ENCODE measurements at regions not wholly inside any gene's neighbourhood (a gene's known extent, or its start where the extent isn't known, plus 50 kb on each side); places are given as distances from the start of the nearest gene placed in this dataset.

GRCh38 chr9:18352711-18353110 lies 121.2 kb upstream of the ADAMTSL1 start:
- dilution Hi-C loops (cut with MboI; ENCODE audit: extremely low pct_ligation_motif_present, low sequenced_read_pairs) (no loop called here), intact Hi-C loops (cut with micrococcal nuclease) (no loop called here)
- no peaks in the 10 kb centered on the region for H3K9me1 ChIP-seq (replicated peaks; ENCODE audit: control insufficient read depth, extremely low read depth, insufficient read depth, low read length)
- H3K36me3 ChIP-seq (ENCODE audit: control insufficient read depth in 2 of 2, extremely low read depth in 1 of 2, insufficient read depth in 2 of 2, low read length in 2 of 2), result no peaks in the 10 kb centered on the region
- no peak overlapping the region for H3K27ac ChIP-seq (ENCODE audit: insufficient read depth, low read depth, low read length)
- no peak overlapping the region for H3K4me3 ChIP-seq (replicated peaks in 1 of 3; ENCODE audit: insufficient read depth in 1 of 3, low read depth in 1 of 3, low read length in 3 of 3)
- FAIRE-seq (no peak), DNase-seq (ENCODE audit: low read depth, low spot score) (no peak)
- H3K4me1 ChIP-seq (ENCODE audit: control insufficient read depth, extremely low read depth, insufficient read depth, low read length), result peaks cover 5% of the 10 kb centered on the region
- no peak for TF ChIP-seq MYC (IDR thresholded peaks at IDR 0.05; ENCODE audit: low read depth, low read length)
- TF ChIP-seq EZH2 (IDR thresholded peaks at IDR 0.05; ENCODE audit: borderline replicate concordance, low read depth, low read length, severe bottlenecking), result no peak
- TF ChIP-seq GATA2 (IDR thresholded peaks at IDR 0.05; ENCODE audit: insufficient read depth, insufficient read length, low read depth, low read length), result no peak
- TF ChIP-seq POLR2A (IDR thresholded peaks at IDR 0.05; ENCODE audit: low read depth, low read length), result no peak
- no peak for TF ChIP-seq JUN (IDR thresholded peaks at IDR 0.05; ENCODE audit: borderline replicate concordance, insufficient read depth, insufficient read length, low read depth)
- H3K9ac ChIP-seq (replicated peaks; ENCODE audit: extremely low read depth, insufficient read depth, low read length), result no peak overlapping the region
- H3K79me2 ChIP-seq (ENCODE audit: control insufficient read depth, insufficient read depth, low read length), result no peaks in the 10 kb centered on the region
- H3K27me3 ChIP-seq (ENCODE audit: control insufficient read depth in 2 of 2, insufficient read depth in 2 of 2, low read length in 2 of 2), result no peaks in the 10 kb centered on the region
- ChIA-PET CTCF (no interaction called here), POLR2A (no interaction called here)
- H3K4me2 ChIP-seq (ENCODE audit: insufficient read depth, low read length), result no peak overlapping the region
- no peaks in the 10 kb centered on the region for H3K9me3 ChIP-seq (replicated peaks; ENCODE audit: control insufficient read depth, insufficient read depth, low read length)
- H2AFZ ChIP-seq (ENCODE audit: low read depth, low read length), result no peak overlapping the region
- H4K20me1 ChIP-seq (replicated peaks; ENCODE audit: control insufficient read depth, extremely low read depth, insufficient read depth, low read length), result no peaks in the 10 kb centered on the region
- BruUV-seq (replicated peaks), result no TSS peak

- CTCF ChIA-PET, result no interaction called here
- H3K4me1 ChIP-seq (ENCODE audit: control insufficient read depth, extremely low read depth, insufficient read depth, low read length), result peaks cover 8% of the 10 kb centered on the region
- H2AFZ ChIP-seq (ENCODE audit: low read depth, low read length), result no peak overlapping the region
- H3K27me3 ChIP-seq (ENCODE audit: control insufficient read depth in 2 of 2, insufficient read depth in 2 of 2, low read length in 2 of 2), result no peaks in the 10 kb centered on the region
- no peak for DNase-seq (ENCODE audit: low read depth, low spot score)
- BruUV-seq (replicated peaks), result no TSS peak
- TF ChIP-seq CTCF (IDR thresholded peaks at IDR 0.05; ENCODE audit: extremely low read depth in 1 of 2, insufficient read depth in 1 of 2, low read depth in 1 of 2, low read length in 2 of 2) (no peak), GATA2 (IDR thresholded peaks at IDR 0.05; ENCODE audit: insufficient read depth, insufficient read length, low read depth, low read length) (no peak), POLR2A (IDR thresholded peaks at IDR 0.05; ENCODE audit: low read depth, low read length) (no peak)
- H3K79me2 ChIP-seq (ENCODE audit: control insufficient read depth, insufficient read depth, low read length), result no peaks in the 10 kb centered on the region
- no peak overlapping the region for H3K9ac ChIP-seq (replicated peaks; ENCODE audit: extremely low read depth, insufficient read depth, low read length)
- dilution Hi-C loops (cut with MboI; ENCODE audit: extremely low pct_ligation_motif_present, low sequenced_read_pairs) (no loop called here), intact Hi-C loops (cut with micrococcal nuclease) (no loop called here)
- POLR2A ChIA-PET, result no interaction called here
- no peak overlapping the region for H3K4me3 ChIP-seq (replicated peaks in 1 of 3; ENCODE audit: insufficient read depth in 1 of 3, low read depth in 1 of 3, low read length in 3 of 3)
- no peak overlapping the region for H3K4me2 ChIP-seq (ENCODE audit: insufficient read depth, low read length)
- H3K27ac ChIP-seq (ENCODE audit: insufficient read depth, low read depth, low read length), result no peak overlapping the region
- no peak for FAIRE-seq
- H3K36me3 ChIP-seq (ENCODE audit: control insufficient read depth in 2 of 2, extremely low read depth in 1 of 2, insufficient read depth in 2 of 2, low read length in 2 of 2), result no peaks in the 10 kb centered on the region
- H3K9me1 ChIP-seq (replicated peaks; ENCODE audit: control insufficient read depth, extremely low read depth, insufficient read depth, low read length), result no peaks in the 10 kb centered on the region
- no peaks in the 10 kb centered on the region for H4K20me1 ChIP-seq (replicated peaks; ENCODE audit: control insufficient read depth, extremely low read depth, insufficient read depth, low read length)
- no peaks in the 10 kb centered on the region for H3K9me3 ChIP-seq (replicated peaks; ENCODE audit: control insufficient read depth, insufficient read depth, low read length)
Observed at GRCh38 chr9:18353473-18353872, 120.5 kb upstream of the ADAMTSL1 start.
